DOHH2 (cell line): ENCODE measurements at regions not wholly inside any gene's neighbourhood (a gene's known extent, or its start where the extent isn't known, plus 50 kb on each side); places are given as distances from the start of the nearest gene placed in this dataset.

ENCODE experiments used
- H3F3A ChIP-seq: fragments of 200-600 bp; sonication (generic), shearing (Covaris generic); 2 replicates; pipeline ENCODE4 v1.6.0; 2016; ENCODE audit warnings: antibody characterized with exemption, mild to moderate bottlenecking; ENCODE audit not compliant: control insufficient read depth, insufficient read depth
- H3K27ac ChIP-seq: fragments of 200-600 bp; sonication (generic); 2 replicates; pipeline ENCODE4 v1.5.1; 2014; ENCODE audit warnings: low read depth, mild to moderate bottlenecking, low read length, moderate library complexity
- H3K27me3 ChIP-seq: fragments of 200-600 bp; sonication (generic); 2 replicates; pipeline ENCODE4 v1.6.1; 2014; ENCODE audit warnings: mild to moderate bottlenecking, low read length, mixed read lengths; ENCODE audit not compliant: control insufficient read depth
- H3K36me3 ChIP-seq: fragments of 200-600 bp; sonication (generic); 2 replicates; pipeline ENCODE4 v1.6.1; 2014; ENCODE audit warnings: mild to moderate bottlenecking, low read length, moderate library complexity, mixed read lengths; ENCODE audit not compliant: control insufficient read depth
- H3K4me1 ChIP-seq: fragments of 200-600 bp; sonication (generic); 2 replicates; pipeline ENCODE4 v1.6.1; 2014; ENCODE audit warnings: mild to moderate bottlenecking, low read length, mixed read lengths; ENCODE audit not compliant: control insufficient read depth
- H3K4me2 ChIP-seq: fragments of 200-600 bp; sonication (generic); 2 replicates; pipeline ENCODE4 v1.6.0; 2014; ENCODE audit warnings: mild to moderate bottlenecking, low read length, moderate library complexity
- H3K4me3 ChIP-seq: fragments of 200-600 bp; sonication (generic); 2 replicates; pipeline ENCODE4 v1.5.1; 2014; ENCODE audit warnings: mild to moderate bottlenecking, low read length, mixed read lengths
- H3K79me2 ChIP-seq: fragments of 200-600 bp; sonication (generic); 2 replicates; pipeline ENCODE4 v1.6.1; 2014; ENCODE audit warnings: mild to moderate bottlenecking, low read length, mixed read lengths; ENCODE audit not compliant: control insufficient read depth
- H3K9me2 ChIP-seq: fragments of 200-600 bp; sonication (generic); replicated peaks from 2 replicates; pipeline ENCODE4 v1.6.1; 2014; ENCODE audit warnings: mild to moderate bottlenecking, low read length, mixed read lengths; ENCODE audit not compliant: control insufficient read depth
- H3K9me3 ChIP-seq: fragments of 200-600 bp; sonication (generic); 2 replicates; pipeline ENCODE4 v1.6.1; 2014; ENCODE audit warnings: antibody characterized with exemption, low read length, mixed read lengths; ENCODE audit not compliant: control insufficient read depth, insufficient read depth
- H4K20me1 ChIP-seq: fragments of 200-600 bp; sonication (generic); 2 replicates; pipeline ENCODE4 v1.6.0; 2014; ENCODE audit warnings: low read depth, mild to moderate bottlenecking, antibody characterized with exemption, low read length, moderate library complexity; ENCODE audit not compliant: control insufficient read depth, insufficient read depth
- CTCF ChIP-seq: fragments of 200-600 bp; sonication (generic); IDR thresholded peaks from one replicate; pipeline ENCODE4 v1.5.1; 2014; ENCODE audit warnings: antibody characterized with exemption, mild to moderate bottlenecking, low read depth, low read length; ENCODE audit not compliant: poor library complexity, severe bottlenecking
- EZH2phosphoT487 ChIP-seq: fragments of 200-600 bp; sonication (generic); IDR thresholded peaks from 2 replicates; pipeline ENCODE4 v1.6.1; 2017; ENCODE audit warnings: borderline replicate concordance, mild to moderate bottlenecking, antibody characterized with exemption, low read length, moderate library complexity, mixed read lengths

GRCh38 chr17:72253597-72253996 is 132.8 kb downstream of the SOX9 start:
- Histone ChIP-seq H3K9me3 (no peaks in the 10 kb centered on the region), H3K4me3 (no peak overlapping the region), H3K4me2 (no peak overlapping the region), H3K4me1 (no peaks in the 10 kb centered on the region), H3K27me3 (no peaks in the 10 kb centered on the region), H3K36me3 (no peaks in the 10 kb centered on the region), H4K20me1 (no peaks in the 10 kb centered on the region), H3F3A (no peaks in the 10 kb centered on the region), H3K9me2 (no peaks in the 10 kb centered on the region), H3K27ac (no peak overlapping the region), H3K79me2 (no peaks in the 10 kb centered on the region)
- TF ChIP-seq EZH2phosphoT487, result no peak

- no peaks in the 10 kb centered on the region for H3K27me3 ChIP-seq
- H3K4me3 ChIP-seq, result no peak overlapping the region
- TF ChIP-seq EZH2phosphoT487, result no peak
- TF ChIP-seq CTCF, result no peak
- H3K36me3 ChIP-seq, result no peaks in the 10 kb centered on the region
- H3F3A ChIP-seq, result no peaks in the 10 kb centered on the region
- H3K4me1 ChIP-seq, result no peaks in the 10 kb centered on the region
- no peaks in the 10 kb centered on the region for H3K9me3 ChIP-seq
- no peaks in the 10 kb centered on the region for H3K9me2 ChIP-seq
- H3K4me2 ChIP-seq, result no peak overlapping the region
- no peak overlapping the region for H3K27ac ChIP-seq
- H4K20me1 ChIP-seq, result no peaks in the 10 kb centered on the region
- H3K79me2 ChIP-seq, result no peaks in the 10 kb centered on the region
These were observed 134.1 kb downstream of the SOX9 start for GRCh38 chr17:72254808-72255449.

- Histone ChIP-seq H3K79me2 (no peaks in the 10 kb centered on the region), H3K36me3 (no peaks in the 10 kb centered on the region), H3K4me1 (no peaks in the 10 kb centered on the region), H3K4me3 (no peak overlapping the region), H3K27me3 (no peaks in the 10 kb centered on the region), H3K9me3 (no peaks in the 10 kb centered on the region), H3K27ac (no peak overlapping the region), H3K4me2 (no peak overlapping the region), H4K20me1 (no peaks in the 10 kb centered on the region), H3K9me2 (no peaks in the 10 kb centered on the region), H3F3A (no peaks in the 10 kb centered on the region)
- TF ChIP-seq EZH2phosphoT487 (no peak), CTCF (no peak)
These were observed 134.7 kb downstream of the SOX9 start for GRCh38 chr17:72255481-72255880.

GRCh38 chr17:72258711-72259110 is 137.9 kb downstream of the SOX9 start:
- H3K9me3 ChIP-seq, result no peaks in the 10 kb centered on the region; the same call in 1 of the 2 replicates
- no peaks in the 10 kb centered on the region for H3F3A ChIP-seq
- no peaks in the 10 kb centered on the region for H4K20me1 ChIP-seq

More at GRCh38 chr17:72258711-72259110, 137.9 kb downstream of the SOX9 start:
- no peak overlapping the region for H3K4me3 ChIP-seq
- H3K4me2 ChIP-seq, result no peak overlapping the region
- H3K4me1 ChIP-seq, result no peaks in the 10 kb centered on the region
- H3K27me3 ChIP-seq, result no peaks in the 10 kb centered on the region
- H3K36me3 ChIP-seq, result no peaks in the 10 kb centered on the region
- TF ChIP-seq CTCF, result no peak
- no peak for TF ChIP-seq EZH2phosphoT487
- no peaks in the 10 kb centered on the region for H3K9me2 ChIP-seq
- no peak overlapping the region for H3K27ac ChIP-seq
- no peaks in the 10 kb centered on the region for H3K79me2 ChIP-seq
